HCEC 1CT (cell line): ENCODE measurements at regions not wholly inside any gene's neighbourhood (a gene's known extent, or its start where the extent isn't known, plus 50 kb on each side); places are given as distances from the start of the nearest gene placed in this dataset.

Experiments
- DNase-seq: peaks from one replicate; pipeline ENCODE4 v3.0.0-alpha.2; 2017

DNA sequence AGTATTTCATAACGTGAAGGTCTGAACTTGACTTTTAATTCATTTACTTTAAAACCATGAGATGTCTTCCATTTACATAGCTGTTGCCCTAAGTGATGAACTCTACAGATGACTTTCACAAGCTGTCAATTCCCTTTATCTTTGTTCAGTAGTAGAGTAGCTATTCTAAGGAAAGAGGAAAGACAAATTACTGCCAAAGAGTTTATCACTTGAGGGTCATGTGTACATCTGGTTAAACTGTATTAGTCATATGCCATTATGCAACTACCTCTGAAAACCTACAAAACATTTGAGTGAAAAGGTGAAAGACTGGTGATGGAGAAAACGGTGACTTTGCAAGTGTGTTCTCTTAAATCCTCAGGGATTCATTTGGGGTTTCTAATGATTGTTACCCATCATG is 763.9 kb downstream of the TMEM182 start:
- no peak for DNase-seq

DNA sequence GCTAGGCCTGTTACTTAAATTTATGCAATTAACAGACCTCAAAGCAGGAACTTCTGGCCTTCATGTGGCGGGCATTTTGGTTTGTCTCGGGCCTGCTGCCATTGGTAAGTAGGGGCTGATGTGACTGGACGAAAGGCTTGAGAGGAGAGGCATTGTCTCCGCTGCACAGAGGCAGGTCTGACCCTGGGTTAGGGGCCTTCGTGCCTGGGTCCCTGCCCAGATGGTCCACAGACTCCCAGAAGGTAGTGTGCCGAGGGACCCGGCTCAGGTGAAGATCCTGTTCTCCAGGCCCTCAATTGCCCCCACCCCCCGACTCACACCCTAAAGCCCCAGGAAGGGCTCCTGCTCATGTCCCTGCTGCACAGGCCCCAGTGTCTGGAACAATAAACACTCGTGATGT is 764.9 kb downstream of the TMEM182 start:
- no peak for DNase-seq

DNA sequence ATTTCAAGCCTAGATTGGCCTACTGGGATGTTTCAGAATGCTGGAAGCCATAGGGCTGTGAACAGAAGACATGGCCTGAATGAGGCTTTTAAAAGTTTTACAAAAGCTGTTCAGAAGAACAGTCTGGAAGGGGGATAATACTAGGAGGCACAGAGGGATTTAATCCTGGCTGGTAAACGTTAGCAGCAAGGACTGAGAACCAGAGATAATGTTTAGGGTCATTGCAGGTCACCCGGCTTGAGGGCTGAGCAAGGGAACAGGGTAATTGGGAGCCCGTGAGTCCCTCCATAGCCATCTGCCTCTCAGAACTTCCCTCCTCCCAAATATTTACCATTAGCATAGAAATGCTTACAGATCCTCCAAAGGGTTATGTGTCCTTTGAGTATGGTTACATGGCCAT is 765.4 kb downstream of the TMEM182 start:
- no peak for DNase-seq

DNA sequence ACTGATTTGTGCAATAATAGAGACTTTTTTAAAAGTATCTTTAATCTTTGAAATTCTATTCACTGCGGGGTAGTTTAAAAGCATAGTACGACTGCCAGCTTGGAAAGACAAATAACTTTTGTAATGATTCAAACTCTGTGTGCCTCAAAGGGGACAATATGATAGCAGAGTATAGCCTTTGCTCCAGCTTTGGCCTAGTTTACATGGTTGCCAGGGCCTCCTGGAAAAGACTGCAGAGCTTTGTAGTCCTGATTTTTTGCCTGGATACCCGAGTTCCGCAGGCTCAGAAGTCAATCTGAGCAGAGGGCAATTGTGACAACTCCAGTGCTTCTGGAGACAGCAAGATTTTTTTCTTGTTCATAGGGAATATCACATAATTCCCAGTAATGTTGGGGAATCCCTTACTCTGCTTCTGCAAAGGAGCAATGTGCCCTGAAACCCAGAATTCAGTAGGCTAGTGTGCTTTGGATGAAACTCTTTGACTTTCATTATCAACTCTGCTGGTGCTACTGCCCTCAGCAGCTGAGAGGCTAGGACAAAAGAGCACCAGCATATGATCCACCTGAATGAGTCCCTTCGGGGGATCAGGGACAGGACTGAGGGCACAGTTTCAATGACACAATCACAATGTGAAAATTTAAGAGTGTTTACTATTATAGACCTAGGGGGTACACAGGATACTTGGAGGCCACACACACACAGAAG is 768.1 kb downstream of the TMEM182 start:
- DNase-seq = no peak

DNA sequence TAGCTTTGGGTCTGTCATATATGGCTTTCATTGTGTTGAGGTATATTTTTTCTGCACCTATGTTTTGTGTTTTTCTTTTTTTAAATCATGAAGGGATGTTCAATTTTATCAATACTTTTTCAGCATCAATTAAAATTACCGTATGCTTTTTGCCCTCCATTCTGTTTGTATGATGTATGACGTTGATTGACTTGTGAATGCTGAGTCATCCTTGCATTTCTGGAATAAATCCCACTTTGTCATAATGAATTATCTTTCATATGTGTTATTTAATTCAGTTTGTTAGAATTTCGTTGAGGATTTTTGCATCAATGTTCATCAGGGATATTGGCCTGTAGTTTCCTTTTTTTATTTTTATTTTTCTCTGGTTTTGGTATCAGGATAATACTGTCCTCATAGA is 790.9 kb downstream of the TMEM182 start:
- DNase-seq = no peak

DNA sequence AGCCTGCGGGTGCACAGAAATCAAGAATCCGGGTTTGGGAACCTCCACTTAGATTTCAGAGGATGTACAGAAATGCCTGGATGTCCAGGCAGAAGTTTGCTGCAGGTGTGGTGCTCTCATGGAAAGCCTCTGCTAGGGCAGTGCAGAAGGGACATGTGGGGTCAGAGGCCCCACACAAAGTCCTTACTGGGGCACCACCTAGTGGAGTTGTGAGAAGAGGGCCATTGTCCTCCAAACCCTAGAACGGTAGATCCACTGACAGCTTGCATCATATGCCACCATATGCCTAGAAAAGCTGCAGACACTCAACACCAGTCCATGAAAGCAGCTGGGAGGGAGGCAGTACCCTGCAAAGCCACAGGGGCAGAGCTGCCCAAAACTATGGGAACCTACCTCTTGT is 833.0 kb downstream of the TMEM182 start:
- no peak for DNase-seq

DNA sequence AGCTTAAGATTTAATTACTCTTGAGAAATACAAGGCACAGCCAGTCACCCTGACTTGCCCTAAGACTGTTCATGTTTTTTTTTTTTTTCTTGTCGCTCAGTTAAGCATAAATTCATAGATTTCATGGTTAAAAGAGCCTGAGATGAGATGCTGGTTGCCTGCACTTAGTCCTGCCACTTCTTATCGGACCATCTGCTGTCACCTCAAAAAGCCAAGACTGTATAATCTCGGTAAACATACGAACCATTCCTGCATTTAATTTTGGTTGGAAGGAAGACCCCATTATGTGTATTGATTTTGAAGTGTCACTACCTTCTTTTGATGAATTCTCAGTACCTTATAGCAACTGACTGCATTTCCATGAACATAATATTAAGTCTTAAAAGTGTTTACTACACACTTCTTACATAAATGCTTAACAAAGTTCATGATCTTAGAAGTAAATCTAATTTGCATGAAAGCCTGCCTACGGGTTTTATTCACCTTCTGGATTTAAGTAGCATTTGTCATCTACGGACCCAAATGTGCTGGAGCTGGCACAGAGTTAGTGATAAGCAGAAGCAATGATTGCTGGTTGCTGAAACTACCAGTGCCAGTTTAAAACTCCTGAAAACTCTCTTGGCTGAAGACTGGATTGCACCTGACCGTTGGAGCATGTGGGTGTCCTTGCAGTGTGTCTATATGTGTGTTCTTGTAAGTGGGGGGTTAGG is 843.4 kb downstream of the TMEM182 start:
- DNase-seq = no peak

DNA sequence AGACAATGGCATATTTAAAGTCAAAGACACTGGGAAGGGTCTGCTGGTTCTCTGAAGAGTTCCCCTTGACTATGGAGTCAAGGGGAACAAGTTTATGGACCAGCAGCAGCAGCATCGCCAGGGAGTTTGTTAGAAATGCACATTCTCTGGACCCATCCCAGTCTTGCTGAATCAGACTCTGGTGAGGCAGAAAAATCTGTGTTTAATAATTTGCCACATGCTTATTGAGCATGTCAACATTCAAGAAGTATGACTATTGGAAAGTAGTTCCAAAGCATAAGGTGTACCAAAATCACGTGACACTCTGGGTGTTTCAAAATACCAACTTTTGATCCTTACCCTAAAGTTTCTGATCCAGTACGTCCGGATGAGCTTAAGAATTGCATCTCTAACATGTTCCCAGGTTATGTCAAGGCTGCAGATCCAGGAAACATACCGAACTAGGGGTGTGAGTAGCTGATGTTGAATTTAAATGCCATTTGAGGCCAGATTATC is 853.8 kb downstream of the TMEM182 start:
- DNase-seq = no peak

DNA sequence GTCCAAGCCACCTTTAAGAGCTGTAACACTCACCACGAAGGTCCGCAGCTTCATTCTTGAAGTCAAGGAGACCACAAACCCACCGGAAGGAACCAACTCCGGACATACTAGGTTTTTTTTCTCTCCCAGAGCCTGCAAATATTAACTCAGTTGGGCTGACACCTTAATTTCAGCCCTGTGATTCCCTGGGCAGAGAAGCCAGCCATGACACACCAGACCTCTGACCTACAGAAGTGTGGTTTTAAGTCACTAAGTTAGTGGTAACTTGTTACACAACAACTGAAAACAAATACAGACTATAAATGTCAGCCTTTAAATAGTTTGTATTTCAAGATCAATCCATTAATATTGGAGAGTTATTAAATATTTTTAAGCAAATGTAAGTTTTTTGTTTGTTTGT is 855.1 kb downstream of the TMEM182 start:
- DNase-seq = no peak

DNA sequence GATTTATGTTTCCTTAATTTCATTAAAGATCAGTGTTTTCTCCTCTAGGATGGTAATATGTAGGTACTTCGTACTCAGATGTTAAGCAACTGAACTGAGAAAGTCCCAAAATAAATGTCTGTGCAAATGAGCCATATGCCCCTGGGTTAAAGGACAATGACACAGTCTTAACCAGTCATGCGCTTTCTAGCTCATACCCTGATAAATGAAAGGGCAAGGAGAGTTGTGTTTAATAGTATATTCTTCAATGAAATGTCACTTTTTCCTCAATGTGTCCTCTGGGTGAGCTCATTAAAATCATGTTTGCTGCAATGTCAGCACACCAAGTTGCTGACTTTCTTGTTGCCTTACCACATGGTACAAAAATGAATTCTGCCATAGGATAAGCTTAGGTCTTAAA is 856.3 kb downstream of the TMEM182 start:
- no peak for DNase-seq

DNA sequence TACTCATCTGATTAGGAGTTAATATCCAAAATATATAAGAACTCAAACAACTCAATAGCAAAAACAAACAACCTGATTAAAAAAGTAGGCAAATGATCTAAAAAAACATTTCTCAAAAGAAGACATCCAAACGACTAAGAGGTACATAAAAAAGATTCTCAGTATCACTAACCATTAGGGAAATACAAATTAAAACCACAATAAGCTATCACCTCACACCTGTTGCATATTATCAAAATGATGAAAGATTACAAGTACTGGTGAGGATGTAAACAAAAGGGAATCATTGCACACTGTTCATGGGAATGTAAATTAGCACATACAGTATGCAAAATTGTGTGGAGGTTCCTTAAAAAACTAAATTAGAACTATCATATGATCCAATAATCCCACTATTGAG is 865.5 kb downstream of the TMEM182 start:
- DNase-seq = no peak

DNA sequence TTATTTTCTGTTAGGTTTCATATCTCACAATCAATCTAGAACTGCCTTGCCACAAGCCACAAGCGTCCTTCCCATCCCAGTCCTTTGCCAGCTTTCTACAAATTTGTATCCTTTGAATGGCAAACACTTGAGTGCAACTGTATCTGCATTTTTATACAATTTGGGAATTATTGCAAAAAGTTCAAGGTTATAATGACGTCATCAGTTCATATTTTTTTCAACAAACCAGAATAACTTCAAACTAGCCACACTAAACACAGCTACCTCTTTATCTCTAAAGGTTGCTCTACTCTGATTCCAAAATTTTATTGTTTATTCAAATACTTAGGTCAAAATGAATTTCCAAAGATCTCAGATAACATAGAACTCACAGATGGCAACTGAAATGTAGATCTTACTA is 877.1 kb downstream of the TMEM182 start:
- no peak for DNase-seq

DNA sequence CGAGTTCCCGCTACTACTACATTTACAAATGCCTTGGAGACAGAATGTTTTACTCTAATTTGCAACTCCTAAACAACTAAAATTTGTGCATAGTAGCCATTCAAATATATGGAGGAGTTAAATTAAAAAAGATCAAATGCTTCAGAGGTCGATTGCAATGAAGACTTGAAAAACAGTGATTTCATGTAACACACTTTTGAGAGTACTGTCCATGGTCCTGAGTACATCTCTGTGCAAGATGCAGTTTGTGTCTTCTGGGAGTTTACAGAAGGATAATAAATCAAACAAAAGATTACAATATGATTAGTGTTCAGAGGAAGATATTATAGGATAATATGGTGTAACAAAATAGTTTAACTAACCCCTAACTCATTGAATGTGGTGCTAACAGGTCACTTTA is 894.7 kb downstream of the TMEM182 start:
- DNase-seq = no peak

DNA sequence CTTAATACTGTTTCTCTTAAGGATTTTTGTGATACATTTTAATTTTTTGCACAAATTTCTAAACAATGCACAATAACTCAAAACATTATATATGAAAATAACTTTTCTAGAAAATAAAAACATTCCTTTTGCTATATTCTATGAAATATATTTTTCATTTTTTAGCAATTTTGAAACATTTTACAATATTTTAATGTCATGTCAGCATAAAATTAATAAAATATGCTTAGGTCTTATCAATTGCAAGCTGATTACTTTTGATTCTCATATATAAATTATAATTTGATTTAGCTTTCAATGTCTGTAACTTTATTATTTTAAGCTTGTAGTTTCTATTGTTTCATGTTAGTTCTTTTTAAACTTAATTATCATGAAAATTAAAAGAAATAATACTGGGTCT is 898.7 kb downstream of the TMEM182 start:
- DNase-seq = no peak

DNA sequence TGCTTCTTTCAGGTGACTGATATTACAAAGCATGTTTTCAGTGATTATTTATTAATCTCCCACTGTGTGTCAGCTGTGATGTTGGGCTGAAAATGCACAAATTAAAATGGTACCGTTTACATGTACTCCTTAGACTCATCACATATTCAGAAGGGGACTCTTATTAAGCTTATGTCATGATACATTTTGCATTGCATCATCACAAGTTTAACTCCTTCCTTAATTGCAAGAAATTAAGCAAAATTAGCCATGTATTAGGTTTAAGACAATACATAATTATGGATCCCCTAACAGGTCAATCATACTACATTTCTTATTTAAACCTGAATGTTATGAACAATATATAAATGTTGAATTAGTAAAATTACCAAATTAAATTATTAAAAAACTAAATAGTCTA is 899.1 kb downstream of the TMEM182 start:
- no peak for DNase-seq

DNA sequence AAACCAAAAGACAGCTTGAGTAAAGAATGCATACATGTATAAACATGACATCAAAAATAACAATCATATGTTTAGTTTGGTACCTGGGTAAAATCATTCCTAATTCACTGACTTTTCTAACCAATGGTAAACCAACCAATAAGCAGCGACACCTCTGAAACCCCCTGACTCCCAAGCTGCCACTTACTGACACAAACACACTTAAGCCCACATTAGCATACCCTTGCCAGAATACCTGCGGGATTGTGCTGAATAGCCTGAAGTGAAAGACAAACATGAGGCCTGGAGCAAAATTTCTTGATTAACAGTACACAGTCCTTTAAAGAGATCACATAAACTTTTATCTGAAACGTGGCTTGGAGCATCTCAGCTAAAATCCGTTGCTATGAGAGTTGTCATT is 902.9 kb downstream of the TMEM182 start:
- DNase-seq = no peak

DNA sequence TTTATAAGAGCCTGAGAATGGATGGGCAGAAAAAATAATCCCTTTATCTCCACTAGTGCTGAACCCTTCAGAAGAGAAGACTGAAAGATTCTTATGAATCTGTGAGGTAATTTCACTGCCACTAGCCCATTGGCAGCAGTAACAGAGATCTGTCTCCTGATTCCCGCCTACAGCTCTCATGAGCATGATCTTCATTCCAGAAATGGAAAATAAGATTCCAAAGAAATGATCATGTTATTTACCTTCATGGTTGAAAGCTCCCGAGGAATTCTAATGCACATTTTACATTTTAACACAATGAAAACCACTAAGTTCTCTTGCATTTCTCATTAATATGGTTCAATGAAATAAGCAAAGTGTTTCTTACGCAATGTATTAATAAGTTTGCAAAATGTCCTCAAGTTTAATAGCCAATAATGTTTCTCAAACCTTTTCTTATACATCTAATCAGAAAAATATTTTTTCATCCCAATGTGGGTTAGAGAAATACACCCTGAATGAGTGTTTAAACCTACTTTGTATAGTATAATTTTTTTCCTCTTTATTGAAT is 905.6 kb downstream of the TMEM182 start:
- no peak for DNase-seq

DNA sequence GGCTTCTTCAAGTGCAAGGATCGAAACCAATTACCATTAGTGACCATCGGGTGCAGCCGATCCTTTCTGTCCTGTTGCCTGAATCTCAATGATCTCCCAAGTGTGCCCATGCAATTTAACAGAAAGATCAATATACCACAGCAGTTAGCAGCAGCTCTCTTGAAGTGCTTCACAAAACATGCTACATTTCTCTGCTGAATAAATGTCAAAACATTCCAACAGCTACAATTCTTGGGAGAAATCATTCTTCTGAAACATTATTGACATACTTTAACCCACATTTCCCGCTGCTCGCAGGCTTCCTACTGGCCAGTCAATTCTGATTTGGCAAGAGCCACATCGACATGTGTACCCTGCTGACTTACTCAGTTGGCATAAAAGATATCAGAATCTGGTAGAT is 907.7 kb downstream of the TMEM182 start:
- no peak for DNase-seq
